ENCODE measurements at regions not wholly inside any gene's neighbourhood (a gene's known extent, or its start where the extent isn't known, plus 50 kb on each side); places are given as distances from the start of the nearest gene placed in this dataset.

DNA sequence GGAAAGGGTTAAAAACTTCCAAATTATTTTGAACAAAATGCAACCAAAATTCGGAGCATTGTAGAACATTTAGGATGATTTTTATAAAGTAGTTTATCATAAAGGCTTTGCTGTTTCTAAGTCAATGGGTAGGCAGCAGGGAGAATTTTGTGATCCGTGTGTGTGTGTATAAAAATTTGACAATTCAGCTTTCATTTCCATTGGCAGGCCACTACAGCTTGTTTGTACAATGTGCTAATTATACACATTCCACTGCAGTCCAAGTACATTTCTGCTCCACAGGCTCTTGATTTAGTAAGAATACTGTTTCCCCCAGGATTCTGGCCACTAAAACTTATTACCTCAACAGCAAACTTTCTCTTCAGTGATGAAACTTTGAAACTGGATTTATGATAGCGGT lies 71.8 kb upstream of the LTBP1 start:
- WGBS (ENCODE audit: missing lambda C conversion rate) = 69% methylated on average over 3 of the region's 3 CpGs
- CTCF ChIA-PET = interaction anchor here (2.0 kb wide), 1 partner anchor 11 kb away, joined by 4 read pairs; no protein-coding TSS in a partner anchor
- POLR2A ChIA-PET = no interaction called here

DNA sequence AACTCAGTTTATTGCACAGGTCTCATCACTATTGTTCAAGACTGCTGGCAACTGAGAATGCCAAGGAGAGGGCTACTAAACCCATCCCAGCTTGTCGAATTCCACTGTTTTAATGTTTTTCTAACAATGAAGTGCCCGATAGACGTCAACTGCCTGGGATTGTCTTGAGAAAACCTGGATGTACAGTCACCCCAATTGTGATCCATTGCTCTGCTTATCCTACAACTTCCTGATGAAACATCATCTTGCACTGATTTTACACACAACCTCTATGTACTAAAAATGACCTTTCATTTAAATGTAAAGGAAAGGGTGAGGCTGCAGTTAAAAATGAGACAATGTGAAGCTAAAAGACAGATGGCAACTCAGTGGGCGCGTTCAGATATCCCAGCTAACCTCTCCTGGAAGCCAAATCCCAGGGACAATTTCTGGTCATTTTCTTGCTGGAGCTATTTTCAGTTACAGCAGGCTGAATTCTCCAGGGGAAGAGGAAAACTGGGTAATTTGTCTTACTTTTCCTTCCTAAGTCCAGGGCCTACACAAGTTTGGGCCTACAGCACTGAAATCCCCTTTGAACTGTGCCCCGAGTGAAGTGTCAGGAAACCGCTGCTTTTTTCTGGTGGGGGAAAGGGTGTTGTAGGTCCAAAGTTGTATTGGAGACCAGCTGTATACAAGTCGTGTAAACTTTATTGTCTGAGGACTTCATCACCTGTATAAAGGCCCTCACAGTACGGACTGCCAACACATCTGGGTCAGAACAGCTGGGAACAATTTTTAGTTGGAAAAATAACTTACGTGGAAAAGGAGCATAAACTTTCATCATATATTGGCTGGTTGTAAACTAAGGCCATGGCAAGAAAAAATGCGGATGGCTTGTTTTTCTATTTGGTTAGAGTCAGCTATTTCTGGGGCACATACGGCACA lies 68.9 kb upstream of the LTBP1 start:
- WGBS (ENCODE audit: missing lambda C conversion rate) = 81% methylated on average over 12 of the region's 12 CpGs
- Histone ChIP-seq H3K4me2 (no peak overlapping the region), H3K4me1 (no peaks in the 10 kb centered on the region), H3K9me3 (no peaks in the 10 kb centered on the region), H3K27ac (no peak overlapping the region), H3K4me3 (no peak overlapping the region)
- peak in 1 of 2 experiments; percentile 19; a peak in 1 of 6 replicates for ATAC-seq
- FAIRE-seq = no peak
- no peak for DNase-seq (ENCODE audit: low read depth in 1 of 2, low spot score in 1 of 2)
- CTCF ChIA-PET = interaction anchor here (1.0 to 1.4 kb wide), 3 partner anchors 14 to 155 kb away, joined by 3 read pairs; no protein-coding TSS in a partner anchor
- POLR2A ChIA-PET = interaction anchor here (0.7 kb wide), 1 partner anchor 211 kb away, joined by 3 read pairs; no protein-coding TSS in a partner anchor
- TF ChIP-seq, protein P1, sequence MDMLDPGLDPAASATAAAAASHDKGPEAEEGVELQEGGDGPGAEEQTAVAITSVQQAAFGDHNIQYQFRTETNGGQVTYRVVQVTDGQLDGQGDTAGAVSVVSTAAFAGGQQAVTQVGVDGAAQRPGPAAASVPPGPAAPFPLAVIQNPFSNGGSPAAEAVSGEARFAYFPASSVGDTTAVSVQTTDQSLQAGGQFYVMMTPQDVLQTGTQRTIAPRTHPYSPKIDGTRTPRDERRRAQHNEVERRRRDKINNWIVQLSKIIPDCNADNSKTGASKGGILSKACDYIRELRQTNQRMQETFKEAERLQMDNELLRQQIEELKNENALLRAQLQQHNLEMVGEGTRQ (IDR thresholded peaks at IDR 0.05) = no peak
- TF ChIP-seq JUNB (IDR thresholded peaks at IDR 0.05) = no peak
- TF ChIP-seq, protein P2, sequence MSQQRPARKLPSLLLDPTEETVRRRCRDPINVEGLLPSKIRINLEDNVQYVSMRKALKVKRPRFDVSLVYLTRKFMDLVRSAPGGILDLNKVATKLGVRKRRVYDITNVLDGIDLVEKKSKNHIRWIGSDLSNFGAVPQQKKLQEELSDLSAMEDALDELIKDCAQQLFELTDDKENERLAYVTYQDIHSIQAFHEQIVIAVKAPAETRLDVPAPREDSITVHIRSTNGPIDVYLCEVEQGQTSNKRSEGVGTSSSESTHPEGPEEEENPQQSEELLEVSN (IDR thresholded peaks at IDR 0.05; ENCODE audit: borderline replicate concordance, low read depth) = no peak
- no peak for TF ChIP-seq KDM1A (IDR thresholded peaks at IDR 0.05; ENCODE audit: low read depth)
- TF ChIP-seq BHLHE40 (IDR thresholded peaks at IDR 0.05; ENCODE audit: low read depth, low read length) = no peak
- TF ChIP-seq HOXB13 (CRISPR knock-in tag; IDR thresholded peaks at IDR 0.05; ENCODE audit: low read depth) = no peak
- TF ChIP-seq TP53 (CRISPR knock-in tag; IDR thresholded peaks at IDR 0.05) = no peak
- TF ChIP-seq CHD2 (IDR thresholded peaks at IDR 0.05; ENCODE audit: low read length, partially characterized antibody) = no peak
- no peak for TF ChIP-seq FOSB (CRISPR knock-in tag; IDR thresholded peaks at IDR 0.05)
- TF ChIP-seq, protein P3, sequence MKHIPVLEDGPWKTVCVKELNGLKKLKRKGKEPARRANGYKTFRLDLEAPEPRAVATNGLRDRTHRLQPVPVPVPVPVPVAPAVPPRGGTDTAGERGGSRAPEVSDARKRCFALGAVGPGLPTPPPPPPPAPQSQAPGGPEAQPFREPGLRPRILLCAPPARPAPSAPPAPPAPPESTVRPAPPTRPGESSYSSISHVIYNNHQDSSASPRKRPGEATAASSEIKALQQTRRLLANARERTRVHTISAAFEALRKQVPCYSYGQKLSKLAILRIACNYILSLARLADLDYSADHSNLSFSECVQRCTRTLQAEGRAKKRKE (CRISPR knock-in tag; IDR thresholded peaks at IDR 0.05; ENCODE audit: low read depth) = no peak
- TF ChIP-seq TFCP2L1 (CRISPR knock-in tag; IDR thresholded peaks at IDR 0.05) = no peak
- TF ChIP-seq NFE2L2 (conservative IDR thresholded peaks at IDR 0.05; ENCODE audit: low read length) = no peak
- TF ChIP-seq RFX5 (IDR thresholded peaks at IDR 0.05) = no peak

More for the DNA sequence above, 71.8 kb upstream of the LTBP1 start:
- H3K4me3 ChIP-seq = no peak overlapping the region
- TF ChIP-seq KDM1A (IDR thresholded peaks at IDR 0.05; ENCODE audit: low read depth) = no peak
- TF ChIP-seq FOSL2 (IDR thresholded peaks at IDR 0.05) = no peak
- TF ChIP-seq FOSL2 (CRISPR knock-in tag; IDR thresholded peaks at IDR 0.05) = no peak
- TF ChIP-seq CEBPB (IDR thresholded peaks at IDR 0.05) = no peak
- TF ChIP-seq SREBF2 (IDR thresholded peaks at IDR 0.05) = no peak
- TF ChIP-seq, protein P4, sequence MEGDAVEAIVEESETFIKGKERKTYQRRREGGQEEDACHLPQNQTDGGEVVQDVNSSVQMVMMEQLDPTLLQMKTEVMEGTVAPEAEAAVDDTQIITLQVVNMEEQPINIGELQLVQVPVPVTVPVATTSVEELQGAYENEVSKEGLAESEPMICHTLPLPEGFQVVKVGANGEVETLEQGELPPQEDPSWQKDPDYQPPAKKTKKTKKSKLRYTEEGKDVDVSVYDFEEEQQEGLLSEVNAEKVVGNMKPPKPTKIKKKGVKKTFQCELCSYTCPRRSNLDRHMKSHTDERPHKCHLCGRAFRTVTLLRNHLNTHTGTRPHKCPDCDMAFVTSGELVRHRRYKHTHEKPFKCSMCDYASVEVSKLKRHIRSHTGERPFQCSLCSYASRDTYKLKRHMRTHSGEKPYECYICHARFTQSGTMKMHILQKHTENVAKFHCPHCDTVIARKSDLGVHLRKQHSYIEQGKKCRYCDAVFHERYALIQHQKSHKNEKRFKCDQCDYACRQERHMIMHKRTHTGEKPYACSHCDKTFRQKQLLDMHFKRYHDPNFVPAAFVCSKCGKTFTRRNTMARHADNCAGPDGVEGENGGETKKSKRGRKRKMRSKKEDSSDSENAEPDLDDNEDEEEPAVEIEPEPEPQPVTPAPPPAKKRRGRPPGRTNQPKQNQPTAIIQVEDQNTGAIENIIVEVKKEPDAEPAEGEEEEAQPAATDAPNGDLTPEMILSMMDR (IDR thresholded peaks at IDR 0.05) = no peak
- TF ChIP-seq, protein P5, sequence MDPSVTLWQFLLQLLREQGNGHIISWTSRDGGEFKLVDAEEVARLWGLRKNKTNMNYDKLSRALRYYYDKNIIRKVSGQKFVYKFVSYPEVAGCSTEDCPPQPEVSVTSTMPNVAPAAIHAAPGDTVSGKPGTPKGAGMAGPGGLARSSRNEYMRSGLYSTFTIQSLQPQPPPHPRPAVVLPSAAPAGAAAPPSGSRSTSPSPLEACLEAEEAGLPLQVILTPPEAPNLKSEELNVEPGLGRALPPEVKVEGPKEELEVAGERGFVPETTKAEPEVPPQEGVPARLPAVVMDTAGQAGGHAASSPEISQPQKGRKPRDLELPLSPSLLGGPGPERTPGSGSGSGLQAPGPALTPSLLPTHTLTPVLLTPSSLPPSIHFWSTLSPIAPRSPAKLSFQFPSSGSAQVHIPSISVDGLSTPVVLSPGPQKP (IDR thresholded peaks at IDR 0.05; ENCODE audit: low read depth, low read length) = no peak
- TF ChIP-seq ZSCAN20 (CRISPR knock-in tag; IDR thresholded peaks at IDR 0.05) = no peak
- TF ChIP-seq JUN (IDR thresholded peaks at IDR 0.05) = no peak
- TF ChIP-seq, protein P6, sequence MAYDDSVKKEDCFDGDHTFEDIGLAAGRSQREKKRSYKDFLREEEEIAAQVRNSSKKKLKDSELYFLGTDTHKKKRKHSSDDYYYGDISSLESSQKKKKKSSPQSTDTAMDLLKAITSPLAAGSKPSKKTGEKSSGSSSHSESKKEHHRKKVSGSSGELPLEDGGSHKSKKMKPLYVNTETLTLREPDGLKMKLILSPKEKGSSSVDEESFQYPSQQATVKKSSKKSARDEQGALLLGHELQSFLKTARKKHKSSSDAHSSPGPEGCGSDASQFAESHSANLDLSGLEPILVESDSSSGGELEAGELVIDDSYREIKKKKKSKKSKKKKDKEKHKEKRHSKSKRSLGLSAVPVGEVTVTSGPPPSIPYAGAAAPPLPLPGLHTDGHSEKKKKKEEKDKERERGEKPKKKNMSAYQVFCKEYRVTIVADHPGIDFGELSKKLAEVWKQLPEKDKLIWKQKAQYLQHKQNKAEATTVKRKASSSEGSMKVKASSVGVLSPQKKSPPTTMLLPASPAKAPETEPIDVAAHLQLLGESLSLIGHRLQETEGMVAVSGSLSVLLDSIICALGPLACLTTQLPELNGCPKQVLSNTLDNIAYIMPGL (CRISPR knock-in tag; IDR thresholded peaks at IDR 0.05; ENCODE audit: borderline replicate concordance) = no peak
- TF ChIP-seq, protein P7, sequence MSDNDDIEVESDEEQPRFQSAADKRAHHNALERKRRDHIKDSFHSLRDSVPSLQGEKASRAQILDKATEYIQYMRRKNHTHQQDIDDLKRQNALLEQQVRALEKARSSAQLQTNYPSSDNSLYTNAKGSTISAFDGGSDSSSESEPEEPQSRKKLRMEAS (IDR thresholded peaks at IDR 0.05) = no peak
- no peak for TF ChIP-seq FOSB (CRISPR knock-in tag; IDR thresholded peaks at IDR 0.05)
- TF ChIP-seq ZC3H11A (IDR thresholded peaks at IDR 0.05) = no peak
- TF ChIP-seq EP300 (IDR thresholded peaks at IDR 0.05) = no peak
- no peak for TF ChIP-seq SMC3 (IDR thresholded peaks at IDR 0.05)
- no peak for TF ChIP-seq MAFK (IDR thresholded peaks at IDR 0.05; ENCODE audit: partially characterized antibody)
- peak; percentile 39 for FAIRE-seq
- no peaks in the 10 kb centered on the region for H3K9me3 ChIP-seq
- no peak for ATAC-seq
- DNase-seq (ENCODE audit: low read depth in 1 of 2, low spot score in 1 of 2) = no peak
- H3K4me2 ChIP-seq = no peak overlapping the region
- H3K4me1 ChIP-seq = no peaks in the 10 kb centered on the region
- H3K27ac ChIP-seq = no peak overlapping the region

Measured in A549 (cell line).